ENCODE measurements at regions not wholly inside any gene's neighbourhood (a gene's known extent, or its start where the extent isn't known, plus 50 kb on each side); places are given as distances from the start of the nearest gene placed in this dataset.

DNA sequence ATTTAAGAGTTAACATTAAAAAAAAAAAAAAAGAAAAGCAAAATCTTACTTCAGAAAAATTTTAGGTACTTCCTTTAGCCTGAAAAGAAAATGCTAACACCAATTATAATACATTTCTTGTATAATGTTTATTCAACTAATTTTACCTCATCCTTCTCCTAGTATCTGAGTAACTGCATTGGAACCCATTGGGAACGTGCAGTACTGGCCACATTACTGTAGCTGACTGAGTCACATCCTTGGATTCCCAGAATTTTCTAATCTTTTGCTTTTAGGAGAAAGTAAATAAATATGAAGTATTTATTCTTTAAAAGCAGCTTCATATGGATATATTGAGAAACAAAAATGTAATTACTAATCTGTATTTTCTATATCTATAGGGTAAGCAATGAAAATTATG is 82.6 kb upstream of the SLITRK2 start:
- Mint-ChIP-seq H3K36me3 (ENCODE audit: unreplicated experiment) (no peaks in the 10 kb centered on the region), H3K27me3 (ENCODE audit: unreplicated experiment) (no peaks in the 10 kb centered on the region), H3K4me3 (ENCODE audit: unreplicated experiment) (no peak overlapping the region), H3K27ac (ENCODE audit: unreplicated experiment) (no peak overlapping the region), H3K4me1 (ENCODE audit: low read depth, unreplicated experiment) (no peaks in the 10 kb centered on the region), H3K9me3 (ENCODE audit: unreplicated experiment) (peaks cover 3% of the 10 kb centered on the region)
- TF ChIP-seq, protein P1, sequence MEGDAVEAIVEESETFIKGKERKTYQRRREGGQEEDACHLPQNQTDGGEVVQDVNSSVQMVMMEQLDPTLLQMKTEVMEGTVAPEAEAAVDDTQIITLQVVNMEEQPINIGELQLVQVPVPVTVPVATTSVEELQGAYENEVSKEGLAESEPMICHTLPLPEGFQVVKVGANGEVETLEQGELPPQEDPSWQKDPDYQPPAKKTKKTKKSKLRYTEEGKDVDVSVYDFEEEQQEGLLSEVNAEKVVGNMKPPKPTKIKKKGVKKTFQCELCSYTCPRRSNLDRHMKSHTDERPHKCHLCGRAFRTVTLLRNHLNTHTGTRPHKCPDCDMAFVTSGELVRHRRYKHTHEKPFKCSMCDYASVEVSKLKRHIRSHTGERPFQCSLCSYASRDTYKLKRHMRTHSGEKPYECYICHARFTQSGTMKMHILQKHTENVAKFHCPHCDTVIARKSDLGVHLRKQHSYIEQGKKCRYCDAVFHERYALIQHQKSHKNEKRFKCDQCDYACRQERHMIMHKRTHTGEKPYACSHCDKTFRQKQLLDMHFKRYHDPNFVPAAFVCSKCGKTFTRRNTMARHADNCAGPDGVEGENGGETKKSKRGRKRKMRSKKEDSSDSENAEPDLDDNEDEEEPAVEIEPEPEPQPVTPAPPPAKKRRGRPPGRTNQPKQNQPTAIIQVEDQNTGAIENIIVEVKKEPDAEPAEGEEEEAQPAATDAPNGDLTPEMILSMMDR (IDR thresholded peaks at IDR 0.05; ENCODE audit: partially characterized antibody, unreplicated experiment): no peak
- no peak for DNase-seq

DNA sequence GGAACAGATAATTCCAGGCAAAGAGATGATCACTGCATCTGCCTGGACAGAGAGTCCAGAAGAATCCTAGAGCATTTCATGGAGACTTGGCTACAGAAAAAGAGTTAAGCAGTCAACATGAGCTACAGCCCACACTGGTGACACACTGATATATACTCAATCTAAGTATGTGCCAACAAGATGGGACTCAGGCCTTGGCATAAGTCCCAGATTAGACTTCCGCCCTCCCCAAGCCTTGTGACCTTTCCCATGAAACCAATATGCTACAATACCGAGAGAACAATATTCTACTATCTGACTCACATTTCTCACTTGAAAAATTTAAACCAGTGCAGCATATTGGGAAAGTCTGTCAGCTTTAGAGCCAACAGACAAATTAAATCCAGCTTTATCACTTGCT is 65.7 kb upstream of the SLITRK2 start:
- no peaks in the 10 kb centered on the region for H3K4me1 Mint-ChIP-seq (ENCODE audit: low read depth, unreplicated experiment)
- no peak for DNase-seq
- TF ChIP-seq, protein P1 (IDR thresholded peaks at IDR 0.05; ENCODE audit: partially characterized antibody, unreplicated experiment): no peak
- no peak overlapping the region for H3K4me3 Mint-ChIP-seq (ENCODE audit: unreplicated experiment)
- no peaks in the 10 kb centered on the region for H3K27me3 Mint-ChIP-seq (ENCODE audit: unreplicated experiment)
- H3K27ac Mint-ChIP-seq (ENCODE audit: unreplicated experiment): no peak overlapping the region
- H3K36me3 Mint-ChIP-seq (ENCODE audit: unreplicated experiment): no peaks in the 10 kb centered on the region
- no peaks in the 10 kb centered on the region for H3K9me3 Mint-ChIP-seq (ENCODE audit: unreplicated experiment)
